ENCODE measurements at regions not wholly inside any gene's neighbourhood (a gene's known extent, or its start where the extent isn't known, plus 50 kb on each side); places are given as distances from the start of the nearest gene placed in this dataset.
"Not testable (repeated sequence)": the region's sequence is repeated elsewhere in the genome, so short reads cannot be mapped to it uniquely, and the experiment has no call there.

DNA sequence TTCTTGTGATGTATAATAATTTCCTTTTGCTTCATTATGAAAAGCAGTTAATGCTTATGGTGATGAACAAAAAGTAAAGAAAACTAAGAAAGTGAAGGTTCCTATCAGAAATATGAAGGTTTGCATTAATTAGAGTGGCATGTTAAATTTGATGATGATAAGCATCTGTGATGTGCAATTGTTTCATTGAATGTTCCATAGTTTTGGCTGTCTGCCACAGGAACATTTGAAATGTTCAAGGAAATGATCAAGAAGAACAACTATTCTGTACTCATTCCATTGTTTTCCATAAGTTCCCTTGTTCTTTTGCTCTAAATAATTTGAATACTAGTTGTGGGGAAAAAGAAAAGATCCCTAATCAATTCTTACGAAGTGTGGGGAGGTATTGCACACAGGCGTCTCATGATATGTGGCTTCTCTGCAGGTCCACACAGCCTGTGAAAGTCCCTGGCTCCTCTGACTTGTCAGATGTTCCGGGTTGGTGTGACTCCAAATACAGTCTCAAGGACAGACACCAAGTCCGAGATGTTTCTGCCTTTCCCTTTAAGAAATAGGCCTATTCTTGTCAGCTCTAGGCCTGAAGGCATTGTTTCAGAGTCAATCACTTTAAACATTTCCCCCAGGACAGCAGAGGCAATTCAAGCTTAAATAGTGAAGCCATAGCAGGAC is 152.6 kb upstream of the MAST4 start:
- Histone ChIP-seq H3K4me3 (ENCODE audit: low read length) (no peak overlapping the region), H3K27me3 (ENCODE audit: control insufficient read depth in 1 of 2, insufficient read depth in 2 of 2, low read length in 2 of 2) (no peaks in the 10 kb centered on the region), H3K9me3 (ENCODE audit: control insufficient read depth in 1 of 2, insufficient read depth in 1 of 2, low read length in 2 of 2) (no peaks in the 10 kb centered on the region), H3K36me3 (ENCODE audit: insufficient read depth, low read length) (no peaks in the 10 kb centered on the region), H3K4me1 (ENCODE audit: insufficient read depth, low read length) (no peaks in the 10 kb centered on the region), H3K27ac (ENCODE audit: low read depth in 1 of 2, low read length in 2 of 2) (no peak overlapping the region)
- DNase-seq (no peak), ATAC-seq (ENCODE audit: poor library complexity) (no peak)
- Mint-ChIP-seq H3K36me3 (ENCODE audit: low read depth) (no peaks in the 10 kb centered on the region), H3K27ac (no peak overlapping the region), H3K4me3 (no peak overlapping the region), H3K9me3 (peaks cover 5% of the 10 kb centered on the region), H3K4me1 (ENCODE audit: low read depth) (no peaks in the 10 kb centered on the region), H3K27me3 (no peaks in the 10 kb centered on the region)
- POLR2A ChIA-PET, result no interaction called here
- TF ChIP-seq, protein P1, sequence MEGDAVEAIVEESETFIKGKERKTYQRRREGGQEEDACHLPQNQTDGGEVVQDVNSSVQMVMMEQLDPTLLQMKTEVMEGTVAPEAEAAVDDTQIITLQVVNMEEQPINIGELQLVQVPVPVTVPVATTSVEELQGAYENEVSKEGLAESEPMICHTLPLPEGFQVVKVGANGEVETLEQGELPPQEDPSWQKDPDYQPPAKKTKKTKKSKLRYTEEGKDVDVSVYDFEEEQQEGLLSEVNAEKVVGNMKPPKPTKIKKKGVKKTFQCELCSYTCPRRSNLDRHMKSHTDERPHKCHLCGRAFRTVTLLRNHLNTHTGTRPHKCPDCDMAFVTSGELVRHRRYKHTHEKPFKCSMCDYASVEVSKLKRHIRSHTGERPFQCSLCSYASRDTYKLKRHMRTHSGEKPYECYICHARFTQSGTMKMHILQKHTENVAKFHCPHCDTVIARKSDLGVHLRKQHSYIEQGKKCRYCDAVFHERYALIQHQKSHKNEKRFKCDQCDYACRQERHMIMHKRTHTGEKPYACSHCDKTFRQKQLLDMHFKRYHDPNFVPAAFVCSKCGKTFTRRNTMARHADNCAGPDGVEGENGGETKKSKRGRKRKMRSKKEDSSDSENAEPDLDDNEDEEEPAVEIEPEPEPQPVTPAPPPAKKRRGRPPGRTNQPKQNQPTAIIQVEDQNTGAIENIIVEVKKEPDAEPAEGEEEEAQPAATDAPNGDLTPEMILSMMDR (IDR thresholded peaks at IDR 0.05), result no peak
- CTCF ChIA-PET, result no interaction called here
- intact Hi-C loops (cut with DNase I, micrococcal nuclease), result no loop called here

DNA sequence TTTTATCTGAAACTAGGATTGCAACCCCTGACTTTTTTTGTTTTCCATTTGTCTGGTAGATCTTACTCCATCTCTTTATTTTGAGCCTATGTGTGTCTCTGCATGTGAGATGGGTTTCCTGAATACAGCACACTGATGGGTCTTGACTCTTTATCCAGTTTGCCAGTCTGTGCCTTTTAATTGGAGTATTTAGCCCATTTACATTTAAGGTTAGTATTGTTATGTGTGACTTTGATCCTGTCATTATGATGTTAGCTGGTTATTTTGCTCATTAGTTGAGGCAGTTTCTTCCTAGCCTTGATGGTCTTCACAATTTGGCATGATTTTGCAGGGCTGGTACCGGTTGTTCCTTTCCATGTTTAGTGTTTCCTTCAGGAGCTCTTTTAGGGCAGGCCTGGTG is 148.1 kb upstream of the MAST4 start:
- intact Hi-C loops (cut with DNase I, micrococcal nuclease); H3K9me3 ChIP-seq (ENCODE audit: control insufficient read depth in 1 of 2, insufficient read depth in 1 of 2, low read length in 2 of 2); H3K9me3 Mint-ChIP-seq; H3K4me1 Mint-ChIP-seq (ENCODE audit: low read depth); H3K27ac ChIP-seq (ENCODE audit: low read depth in 1 of 2, low read length in 2 of 2); H3K36me3 ChIP-seq (ENCODE audit: insufficient read depth, low read length); H3K27me3 ChIP-seq (ENCODE audit: control insufficient read depth in 1 of 2, insufficient read depth in 2 of 2, low read length in 2 of 2); ATAC-seq (ENCODE audit: poor library complexity); H3K4me3 Mint-ChIP-seq; H3K36me3 Mint-ChIP-seq (ENCODE audit: low read depth); H3K27ac Mint-ChIP-seq; POLR2A ChIA-PET; CTCF ChIA-PET; DNase-seq; H3K4me3 ChIP-seq (ENCODE audit: low read length); H3K4me1 ChIP-seq (ENCODE audit: insufficient read depth, low read length); H3K27me3 Mint-ChIP-seq: not testable (repeated sequence)

DNA sequence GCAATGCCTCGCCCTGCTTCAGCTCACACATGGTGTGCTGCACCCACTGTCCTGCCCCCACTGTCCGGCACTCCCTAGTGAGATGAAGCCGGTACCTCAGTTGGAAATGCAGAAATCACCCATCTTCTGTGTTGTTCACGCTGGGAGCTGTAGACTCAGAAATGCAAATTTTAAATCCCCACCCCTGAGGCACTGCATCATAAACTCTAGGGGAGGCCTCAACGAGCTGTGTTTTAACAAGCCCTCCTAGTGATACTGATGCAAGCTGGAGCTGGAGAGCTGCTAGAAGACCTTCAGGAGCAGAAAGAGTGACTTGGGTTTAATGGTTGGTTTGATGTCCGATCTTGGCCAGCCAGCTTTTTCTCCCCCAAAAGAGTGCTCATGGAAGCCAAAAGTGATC is 146.0 kb upstream of the MAST4 start:
- H3K36me3 ChIP-seq (ENCODE audit: insufficient read depth, low read length), result no peaks in the 10 kb centered on the region
- no peaks in the 10 kb centered on the region for H3K36me3 Mint-ChIP-seq (ENCODE audit: low read depth)

More for the DNA sequence above, 146.0 kb upstream of the MAST4 start:
- Histone ChIP-seq H3K9me3 (ENCODE audit: control insufficient read depth in 1 of 2, insufficient read depth in 1 of 2, low read length in 2 of 2) (peaks cover 0 to 6% of the 10 kb centered on the region in 2 experiments), H3K4me1 (ENCODE audit: insufficient read depth, low read length) (no peaks in the 10 kb centered on the region), H3K27ac (ENCODE audit: low read depth in 1 of 2, low read length in 2 of 2) (no peak overlapping the region), H3K4me3 (ENCODE audit: low read length) (no peak overlapping the region), H3K27me3 (ENCODE audit: control insufficient read depth in 1 of 2, insufficient read depth in 2 of 2, low read length in 2 of 2) (no peaks in the 10 kb centered on the region)
- POLR2A ChIA-PET, result no interaction called here
- no peaks in the 10 kb centered on the region for H3K27me3 Mint-ChIP-seq
- TF ChIP-seq, protein P1 (IDR thresholded peaks at IDR 0.05), result no peak
- no peak for DNase-seq
- peaks cover 8% of the 10 kb centered on the region for H3K9me3 Mint-ChIP-seq
- intact Hi-C loops (cut with DNase I, micrococcal nuclease), result no loop called here
- CTCF ChIA-PET, result no interaction called here
- H3K4me1 Mint-ChIP-seq (ENCODE audit: low read depth), result no peaks in the 10 kb centered on the region
- H3K4me3 Mint-ChIP-seq, result no peak overlapping the region
- H3K27ac Mint-ChIP-seq, result no peak overlapping the region
- no peak for ATAC-seq (ENCODE audit: poor library complexity)
